Endodermal cell (in vitro differentiated cells): ENCODE measurements at regions not wholly inside any gene's neighbourhood (a gene's known extent, or its start where the extent isn't known, plus 50 kb on each side); places are given as distances from the start of the nearest gene placed in this dataset.

ENCODE experiments used
- DNase-seq: peaks from one replicate; pipeline ENCODE4 v3.0.0-alpha.2; 2017
- H3K27ac ChIP-seq: 2 replicates; pipeline ENCODE4 v1.5.1; 2013; ENCODE audit warnings: mild to moderate bottlenecking, low read depth, low read length, moderate library complexity
- H3K27me3 ChIP-seq: 2 replicates; pipeline ENCODE4 v1.6.1; 2013; ENCODE audit warnings: mild to moderate bottlenecking, low read length, moderate library complexity; ENCODE audit not compliant: insufficient read depth, control insufficient read depth, poor library complexity, severe bottlenecking
- H3K36me3 ChIP-seq: 2 replicates; pipeline ENCODE4 v1.7.0; 2013; ENCODE audit warnings: mild to moderate bottlenecking, low read length, moderate library complexity; ENCODE audit not compliant: control insufficient read depth, insufficient read depth
- H3K4me1 ChIP-seq: one replicate; pipeline ENCODE4 v1.7.0; 2013; ENCODE audit warnings: low read length; ENCODE audit not compliant: control insufficient read depth, insufficient read depth
- H3K4me3 ChIP-seq: 2 replicates; pipeline ENCODE4 v1.5.1; 2013; ENCODE audit warnings: mild to moderate bottlenecking, low read length, moderate library complexity
- H3K9ac ChIP-seq: 2 replicates; pipeline ENCODE4 v1.6.1; 2013; ENCODE audit warnings: mild to moderate bottlenecking, low read length, moderate library complexity; ENCODE audit not compliant: poor library complexity, severe bottlenecking; ENCODE audit errors: extremely low read depth
- H3K9me3 ChIP-seq: 2 replicates; pipeline ENCODE4 v1.6.1; 2013; ENCODE audit warnings: mild to moderate bottlenecking, low read length, moderate library complexity; ENCODE audit not compliant: control insufficient read depth
- H3K27ac Mint-ChIP-seq: 2 replicates; pipeline ENCODE4 v1.8.0; 2020; ENCODE audit warnings: mixed read lengths
- H3K27me3 Mint-ChIP-seq: 2 replicates; pipeline ENCODE4 v1.8.0; 2021; ENCODE audit warnings: mild to moderate bottlenecking, mixed read lengths; ENCODE audit not compliant: insufficient read depth
- H3K36me3 Mint-ChIP-seq: 2 replicates; pipeline ENCODE4 v1.8.0; 2020; ENCODE audit warnings: low read depth, mixed read lengths
- H3K4me1 Mint-ChIP-seq: 2 replicates; pipeline ENCODE4 v1.8.0; 2020; ENCODE audit warnings: mixed read lengths
- H3K4me3 Mint-ChIP-seq: 2 replicates; pipeline ENCODE4 v1.8.0; 2020; ENCODE audit warnings: mild to moderate bottlenecking, moderate library complexity, mixed read lengths
- H3K9me3 Mint-ChIP-seq: 2 replicates; pipeline ENCODE4 v1.8.0; 2020; ENCODE audit warnings: mild to moderate bottlenecking, mixed read lengths
- CTCF ChIP-seq: fragments of 200-600 bp; sonication (generic); conservative IDR thresholded peaks from 2 replicates; pipeline ENCODE4 v1.5.0; 2021; ENCODE audit warnings: antibody characterized with exemption, mild to moderate bottlenecking
- WGBS, 2 experiments: methylation state at CpG; one replicate each; pipeline versions ENCODE4 v1.1.5 to v1.1.7; 2013; ENCODE audit warnings: missing lambda C conversion rate in 2 of 2, mixed read lengths in 1 of 2; ENCODE audit not compliant: insufficient coverage in 1 of 2, insufficient read length in 1 of 2; 5-methylcytosine and 5-hydroxymethylcytosine counted together

- Histone ChIP-seq H3K4me3 (no peak overlapping the region), H3K9me3 (no peaks in the 10 kb centered on the region), H3K9ac (no peak overlapping the region), H3K27me3 (no peaks in the 10 kb centered on the region), H3K27ac (no peak overlapping the region), H3K36me3 (no peaks in the 10 kb centered on the region), H3K4me1 (no peaks in the 10 kb centered on the region)
- DNase-seq = no peak
- Mint-ChIP-seq H3K36me3 (no peaks in the 10 kb centered on the region), H3K4me1 (no peaks in the 10 kb centered on the region), H3K27ac (no peak overlapping the region), H3K9me3 (no peaks in the 10 kb centered on the region), H3K4me3 (no peak overlapping the region), H3K27me3 (no peaks in the 10 kb centered on the region)
- TF ChIP-seq CTCF = no peak
- WGBS, 2 experiments = no CpG with 5 or more reads among the region's 2 CpGs
These were observed 127.4 kb upstream of the GRIK2 start for GRCh38 chr6:101266063-101266462.

DNA sequence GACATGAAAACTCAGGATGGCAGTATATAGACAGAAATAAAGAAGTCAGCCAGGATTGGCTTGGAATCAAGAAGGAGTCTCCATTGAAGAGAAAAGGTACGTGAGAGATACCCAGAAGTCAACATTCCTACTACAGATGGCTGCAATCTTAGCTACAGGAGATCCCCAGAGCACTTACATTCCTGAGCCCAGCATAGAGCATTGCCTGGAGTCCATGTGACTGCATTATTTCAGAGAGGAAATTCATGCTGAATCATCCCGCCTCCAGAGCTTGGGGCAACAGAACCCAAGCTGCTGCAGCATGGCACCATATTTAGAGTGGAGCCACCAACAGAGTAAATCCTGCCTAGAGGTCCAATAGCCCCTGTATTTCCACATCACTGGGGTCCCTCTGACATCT is 125.0 kb upstream of the GRIK2 start:
- H3K4me1 ChIP-seq = no peaks in the 10 kb centered on the region
- Mint-ChIP-seq H3K36me3 (no peaks in the 10 kb centered on the region), H3K4me3 (no peak overlapping the region), H3K27me3 (no peaks in the 10 kb centered on the region), H3K4me1 (no peaks in the 10 kb centered on the region), H3K9me3 (no peaks in the 10 kb centered on the region), H3K27ac (no peak overlapping the region)
- no peak for TF ChIP-seq CTCF
- no peaks in the 10 kb centered on the region for H3K36me3 ChIP-seq
- H3K9me3 ChIP-seq = no peaks in the 10 kb centered on the region
- no peak overlapping the region for H3K9ac ChIP-seq
- no peak overlapping the region for H3K27ac ChIP-seq
- WGBS, 2 experiments = 91 to 100% methylated on average over 1 to 2 of the region's 2 CpGs
- no peak overlapping the region for H3K4me3 ChIP-seq
- DNase-seq = no peak
- no peaks in the 10 kb centered on the region for H3K27me3 ChIP-seq

GRCh38 chr6:101275251-101275650 is 118.3 kb upstream of the GRIK2 start:
- Histone ChIP-seq H3K9me3 (no peaks in the 10 kb centered on the region), H3K9ac (no peak overlapping the region), H3K36me3 (no peaks in the 10 kb centered on the region), H3K4me3 (no peak overlapping the region), H3K27ac (no peak overlapping the region), H3K27me3 (no peaks in the 10 kb centered on the region), H3K4me1 (no peaks in the 10 kb centered on the region)
- Mint-ChIP-seq H3K36me3 (no peaks in the 10 kb centered on the region), H3K27me3 (no peaks in the 10 kb centered on the region), H3K9me3 (no peaks in the 10 kb centered on the region), H3K4me1 (no peaks in the 10 kb centered on the region), H3K4me3 (no peak overlapping the region), H3K27ac (no peak overlapping the region)
- DNase-seq = no peak
- 96% methylated on average over 5 of the region's 5 CpGs; no CpG with 5 or more reads in 1 of the 2 experiments for WGBS, 2 experiments
- no peak for TF ChIP-seq CTCF
